Activated CD8-positive, alpha-beta T cell treated with anti-CD3 and anti-CD28 coated beads for 36 hours (primary cell): ENCODE measurements at regions not wholly inside any gene's neighbourhood (a gene's known extent, or its start where the extent isn't known, plus 50 kb on each side); places are given as distances from the start of the nearest gene placed in this dataset.

ENCODE experiments used
- ATAC-seq: fragments of 200-7000 bp; cut with Tn5 transposase; one replicate; pipeline ENCODE4 v1.10.0; 2021; ENCODE audit warnings: mild to moderate bottlenecking, moderate library complexity
- CTCF ChIA-PET: fragments of 350-600 bp; sonication (Branson Sonifier 250); formaldehyde crosslinking; loops from one replicate; lab custom pipeline; 2021; ENCODE audit warnings: antibody characterized with exemption; lab: Charles Lee
- POLR2A ChIA-PET: fragments of 350-600 bp; sonication (Branson Sonifier 250); formaldehyde crosslinking; loops from one replicate; lab custom pipeline; 2021; ENCODE audit warnings: antibody characterized with exemption; lab: Charles Lee
- DNase-seq: peaks from one replicate; pipeline ENCODE4 v3.0.0-alpha.2; 2020
- H3K27ac Mint-ChIP-seq: one replicate; pipeline ENCODE4 v1.8.0; 2021; ENCODE audit warnings: mild to moderate bottlenecking, mixed read lengths
- H3K27me3 Mint-ChIP-seq: one replicate; pipeline ENCODE4 v1.8.0; 2021; ENCODE audit warnings: mixed read lengths
- H3K36me3 Mint-ChIP-seq: one replicate; pipeline ENCODE4 v1.8.0; 2021; ENCODE audit warnings: low read depth, mixed read lengths
- H3K4me1 Mint-ChIP-seq: one replicate; pipeline ENCODE4 v1.8.0; 2021; ENCODE audit warnings: low read depth, mixed read lengths
- H3K4me3 Mint-ChIP-seq: one replicate; pipeline ENCODE4 v1.8.0; 2021; ENCODE audit warnings: mild to moderate bottlenecking, moderate library complexity, mixed read lengths
- H3K9me3 Mint-ChIP-seq: one replicate; pipeline ENCODE4 v1.8.0; 2021; ENCODE audit warnings: mixed read lengths
- CTCF ChIP-seq: fragments of 200-600 bp; IDR thresholded peaks from one replicate; pipeline ENCODE4 v1.8.0; 2022; ENCODE audit warnings: antibody characterized with exemption, mild to moderate bottlenecking
- intact Hi-C: fragments of 100-400 bp; cut with micrococcal nuclease; formaldehyde crosslinking; loops from one replicate; pipeline ENCODE4 v1.10.0; 2022

- ATAC-seq = no peak
- no peak overlapping the region for H3K27ac Mint-ChIP-seq
- no peaks in the 10 kb centered on the region for H3K9me3 Mint-ChIP-seq
- no peak overlapping the region for H3K4me3 Mint-ChIP-seq
- H3K27me3 Mint-ChIP-seq = no peaks in the 10 kb centered on the region
- ChIA-PET CTCF (no interaction called here), POLR2A (no interaction called here)
- H3K4me1 Mint-ChIP-seq = no peaks in the 10 kb centered on the region
- TF ChIP-seq CTCF = no peak
- no peak for DNase-seq
- no peaks in the 10 kb centered on the region for H3K36me3 Mint-ChIP-seq
- intact Hi-C loops = no loop called here
These were observed 359.3 kb downstream of the SH2D4B start for GRCh38 chr10:80896959-80897358.

- Mint-ChIP-seq H3K9me3 (no peaks in the 10 kb centered on the region), H3K4me1 (no peaks in the 10 kb centered on the region), H3K27ac (no peak overlapping the region), H3K4me3 (no peak overlapping the region), H3K27me3 (no peaks in the 10 kb centered on the region), H3K36me3 (no peaks in the 10 kb centered on the region)
- no peak for TF ChIP-seq CTCF
- CTCF ChIA-PET = no interaction called here
- POLR2A ChIA-PET = no interaction called here
- intact Hi-C loops = no loop called here
- ATAC-seq (no peak), DNase-seq (no peak)
These were observed 363.0 kb downstream of the SH2D4B start for GRCh38 chr10:80900661-80901060.

GRCh38 chr10:80908611-80909010 lies 370.9 kb downstream of the SH2D4B start:
- DNase-seq = no peak
- intact Hi-C loops = no loop called here
- H3K27me3 Mint-ChIP-seq = peaks cover 2% of the 10 kb centered on the region
- TF ChIP-seq CTCF = no peak
- no peaks in the 10 kb centered on the region for H3K9me3 Mint-ChIP-seq
- ATAC-seq = no peak
- no peaks in the 10 kb centered on the region for H3K4me1 Mint-ChIP-seq
- no peak overlapping the region for H3K4me3 Mint-ChIP-seq
- ChIA-PET POLR2A (no interaction called here), CTCF (interaction anchor here (1.2 kb wide), 1 partner anchor 9 kb away, joined by 3 read pairs; no protein-coding TSS in a partner anchor)
- no peaks in the 10 kb centered on the region for H3K36me3 Mint-ChIP-seq
- H3K27ac Mint-ChIP-seq = no peak overlapping the region

- no peak for DNase-seq
- ChIA-PET POLR2A (no interaction called here), CTCF (interaction anchor here (1.2 kb wide), 1 partner anchor 8 kb away, joined by 3 read pairs; no protein-coding TSS in a partner anchor)
- H3K4me3 Mint-ChIP-seq = no peak overlapping the region
- no peaks in the 10 kb centered on the region for H3K36me3 Mint-ChIP-seq
- H3K27me3 Mint-ChIP-seq = peaks cover 2% of the 10 kb centered on the region
- H3K27ac Mint-ChIP-seq = no peak overlapping the region
- no peak for TF ChIP-seq CTCF
- H3K9me3 Mint-ChIP-seq = no peaks in the 10 kb centered on the region
- no peak for ATAC-seq
- no peaks in the 10 kb centered on the region for H3K4me1 Mint-ChIP-seq
- intact Hi-C loops = no loop called here
These were observed 371.6 kb downstream of the SH2D4B start for GRCh38 chr10:80909254-80909653.

GRCh38 chr10:80917636-80918035 lies 379.9 kb downstream of the SH2D4B start:
- Mint-ChIP-seq H3K4me1 (no peaks in the 10 kb centered on the region), H3K27ac (no peak overlapping the region), H3K36me3 (no peaks in the 10 kb centered on the region), H3K27me3 (peaks cover 1% of the 10 kb centered on the region), H3K9me3 (no peaks in the 10 kb centered on the region), H3K4me3 (no peak overlapping the region)
- no peak for DNase-seq
- ChIA-PET POLR2A (no interaction called here), CTCF (interaction anchor here (0.8 kb wide), 1 partner anchor 9 kb away, joined by 3 read pairs; no protein-coding TSS in a partner anchor)
- no peak for ATAC-seq
- TF ChIP-seq CTCF = no peak
- intact Hi-C loops = no loop called here
